ENCODE measurements at regions not wholly inside any gene's neighbourhood (a gene's known extent, or its start where the extent isn't known, plus 50 kb on each side); places are given as distances from the start of the nearest gene placed in this dataset.

DNA sequence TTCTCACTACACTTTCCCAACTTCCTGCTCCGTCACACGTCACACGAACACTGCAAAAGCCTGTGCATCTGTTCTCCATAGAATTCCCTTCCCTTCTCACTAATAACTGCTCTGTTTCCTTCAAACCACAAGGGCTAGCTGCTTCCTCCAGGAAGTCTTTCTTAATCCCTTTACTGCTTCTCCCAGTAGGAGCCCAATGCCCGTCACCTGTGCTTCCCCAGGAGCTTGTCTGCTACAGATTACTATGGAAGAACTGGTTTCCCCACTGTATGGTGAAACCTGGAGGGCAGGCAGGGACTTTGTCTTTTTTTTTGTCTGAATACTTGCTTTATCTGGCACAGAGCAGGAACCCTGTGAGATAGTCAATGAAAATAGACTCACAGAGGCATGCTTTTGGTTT is 444.7 kb upstream of the MAP3K7 start:
- H3K27ac ChIP-seq = no peak overlapping the region
- ATAC-seq = no peak

GRCh38 chr6:91029211-91029610 is 442.3 kb upstream of the MAP3K7 start:
- no peaks in the 10 kb centered on the region for H3K4me1 ChIP-seq
- DNase-seq (no peak), ATAC-seq (no peak)
- TF ChIP-seq, protein P1, sequence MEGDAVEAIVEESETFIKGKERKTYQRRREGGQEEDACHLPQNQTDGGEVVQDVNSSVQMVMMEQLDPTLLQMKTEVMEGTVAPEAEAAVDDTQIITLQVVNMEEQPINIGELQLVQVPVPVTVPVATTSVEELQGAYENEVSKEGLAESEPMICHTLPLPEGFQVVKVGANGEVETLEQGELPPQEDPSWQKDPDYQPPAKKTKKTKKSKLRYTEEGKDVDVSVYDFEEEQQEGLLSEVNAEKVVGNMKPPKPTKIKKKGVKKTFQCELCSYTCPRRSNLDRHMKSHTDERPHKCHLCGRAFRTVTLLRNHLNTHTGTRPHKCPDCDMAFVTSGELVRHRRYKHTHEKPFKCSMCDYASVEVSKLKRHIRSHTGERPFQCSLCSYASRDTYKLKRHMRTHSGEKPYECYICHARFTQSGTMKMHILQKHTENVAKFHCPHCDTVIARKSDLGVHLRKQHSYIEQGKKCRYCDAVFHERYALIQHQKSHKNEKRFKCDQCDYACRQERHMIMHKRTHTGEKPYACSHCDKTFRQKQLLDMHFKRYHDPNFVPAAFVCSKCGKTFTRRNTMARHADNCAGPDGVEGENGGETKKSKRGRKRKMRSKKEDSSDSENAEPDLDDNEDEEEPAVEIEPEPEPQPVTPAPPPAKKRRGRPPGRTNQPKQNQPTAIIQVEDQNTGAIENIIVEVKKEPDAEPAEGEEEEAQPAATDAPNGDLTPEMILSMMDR (IDR thresholded peaks at IDR 0.05) = no peak
- H3K4me3 ChIP-seq = no peak overlapping the region
- no peaks in the 10 kb centered on the region for H3K27me3 ChIP-seq (ENCODE audit: low read depth)
- intact Hi-C loops (cut with DNase I) = no loop called here
- no peaks in the 10 kb centered on the region for H3K9me3 ChIP-seq
- H3K27ac ChIP-seq = no peak overlapping the region
- H3K36me3 ChIP-seq = no peaks in the 10 kb centered on the region

More for the DNA sequence above, 444.7 kb upstream of the MAP3K7 start:
- no peak for DNase-seq
- Histone ChIP-seq H3K4me1 (no peaks in the 10 kb centered on the region), H3K27me3 (ENCODE audit: low read depth) (no peaks in the 10 kb centered on the region), H3K36me3 (no peaks in the 10 kb centered on the region), H3K9me3 (no peaks in the 10 kb centered on the region), H3K4me3 (no peak overlapping the region)
- intact Hi-C loops (cut with DNase I) = no loop called here
- TF ChIP-seq, protein P1 (IDR thresholded peaks at IDR 0.05) = no peak

GRCh38 chr6:91023529-91023928 is 436.7 kb upstream of the MAP3K7 start:
- H3K36me3 ChIP-seq = no peaks in the 10 kb centered on the region
- no peaks in the 10 kb centered on the region for H3K9me3 ChIP-seq
- no peak overlapping the region for H3K27ac ChIP-seq
- H3K27me3 ChIP-seq (ENCODE audit: low read depth) = no peaks in the 10 kb centered on the region
- DNase-seq = no peak
- TF ChIP-seq, protein P1 (IDR thresholded peaks at IDR 0.05) = no peak
- intact Hi-C loops (cut with DNase I) = no loop called here
- no peak for ATAC-seq
- H3K4me3 ChIP-seq = no peak overlapping the region
- H3K4me1 ChIP-seq = no peaks in the 10 kb centered on the region

DNA sequence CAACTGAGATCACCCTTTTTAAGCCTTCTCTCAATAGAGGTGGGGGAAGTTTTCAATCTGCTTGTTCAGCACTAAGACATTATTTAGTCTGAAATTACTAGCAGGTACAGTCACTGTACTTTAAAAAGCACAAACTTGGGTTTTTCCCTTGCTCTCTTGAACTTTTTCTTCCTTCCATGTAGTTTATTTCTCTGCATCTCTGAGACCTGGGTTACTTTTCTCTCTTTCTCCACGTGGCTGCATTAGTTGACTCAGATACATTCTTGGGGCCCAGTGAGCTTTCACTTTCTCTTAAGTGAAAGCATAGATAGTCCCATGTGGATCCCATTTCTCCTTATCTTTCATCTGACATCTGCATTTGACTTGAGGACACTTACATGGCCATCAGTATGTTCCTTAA is 433.9 kb upstream of the MAP3K7 start:
- H3K9me3 ChIP-seq = no peaks in the 10 kb centered on the region
- no peak overlapping the region for H3K4me3 ChIP-seq
- intact Hi-C loops (cut with DNase I) = no loop called here
- TF ChIP-seq, protein P1 (IDR thresholded peaks at IDR 0.05) = no peak
- H3K4me1 ChIP-seq = no peaks in the 10 kb centered on the region
- H3K27me3 ChIP-seq (ENCODE audit: low read depth) = no peaks in the 10 kb centered on the region
- DNase-seq (no peak), ATAC-seq (no peak)
- H3K36me3 ChIP-seq = no peaks in the 10 kb centered on the region
- H3K27ac ChIP-seq = no peak overlapping the region

DNA sequence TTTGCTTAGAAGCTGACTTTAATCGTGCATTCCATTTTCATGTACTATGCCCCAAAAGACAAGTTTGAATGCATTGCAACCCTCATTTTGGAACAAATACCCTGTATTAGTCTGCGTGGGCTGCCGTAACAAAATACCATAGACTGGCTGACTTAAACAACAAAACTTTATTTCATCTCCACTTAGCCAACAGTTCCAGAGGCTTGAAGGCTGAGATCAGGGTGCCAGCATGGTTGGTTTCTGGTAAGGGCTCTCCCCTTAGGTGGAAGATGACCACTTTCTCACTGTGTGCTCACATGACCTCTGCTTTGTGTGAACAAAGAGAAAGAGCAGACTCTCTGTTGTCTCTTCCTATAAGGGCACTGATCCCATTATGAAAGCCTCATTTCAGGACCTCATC is 431.7 kb upstream of the MAP3K7 start:
- H3K27ac ChIP-seq = no peak overlapping the region
- no peaks in the 10 kb centered on the region for H3K9me3 ChIP-seq
- intact Hi-C loops (cut with DNase I) = no loop called here
- ATAC-seq = no peak
- TF ChIP-seq, protein P1 (IDR thresholded peaks at IDR 0.05) = no peak
- no peak for DNase-seq
- no peaks in the 10 kb centered on the region for H3K36me3 ChIP-seq
- no peaks in the 10 kb centered on the region for H3K4me1 ChIP-seq
- H3K4me3 ChIP-seq = no peak overlapping the region
- no peaks in the 10 kb centered on the region for H3K27me3 ChIP-seq (ENCODE audit: low read depth)

GRCh38 chr6:91013511-91013910 is 426.6 kb upstream of the MAP3K7 start:
- Histone ChIP-seq H3K4me3 (no peak overlapping the region), H3K27me3 (ENCODE audit: low read depth) (no peaks in the 10 kb centered on the region), H3K4me1 (no peaks in the 10 kb centered on the region), H3K27ac (no peak overlapping the region), H3K9me3 (no peaks in the 10 kb centered on the region), H3K36me3 (no peaks in the 10 kb centered on the region)
- ATAC-seq (no peak), DNase-seq (no peak)
- intact Hi-C loops (cut with DNase I) = no loop called here
- TF ChIP-seq, protein P1 (IDR thresholded peaks at IDR 0.05) = no peak

All from lower lobe of right lung (tissue), 2 donors.